Caco-2 (cell line): ENCODE measurements at regions not wholly inside any gene's neighbourhood (a gene's known extent, or its start where the extent isn't known, plus 50 kb on each side); places are given as distances from the start of the nearest gene placed in this dataset.

ENCODE experiments used
- BruUV-seq: library from RNA; stranded (reverse); fragments of 400-500 nt; replicated peaks from 2 replicates; lab custom pipeline; 2021; lab: Mats Ljungman, UMichigan
- CTCF ChIA-PET: fragments of 300-600 bp; sonication (Branson Sonifier 250); formaldehyde crosslinking; loops from one replicate; lab custom pipeline; 2022; ENCODE audit warnings: antibody characterized with exemption; lab: Charles Lee
- POLR2A ChIA-PET: fragments of 300-600 bp; sonication (Branson Sonifier 250); formaldehyde crosslinking; loops from one replicate; lab custom pipeline; 2022; ENCODE audit warnings: antibody characterized with exemption; lab: Charles Lee
- DNase-seq, 2 experiments: peaks; one replicate each; pipeline versions ENCODE4 v3.0.0 to v3.0.0-alpha.2; 2020 to 2022
- H3K27me3 ChIP-seq: replicated peaks from 2 replicates; pipeline ENCODE4 v1.6.0; 2011; ENCODE audit warnings: low read length; ENCODE audit not compliant: control insufficient read depth, insufficient read depth
- H3K36me3 ChIP-seq: 2 replicates; pipeline ENCODE4 v1.5.1; 2011; ENCODE audit warnings: low read length; ENCODE audit not compliant: control insufficient read depth, insufficient read depth
- H3K4me1 ChIP-seq: fragments of 250-450 bp; sonication (Bioruptor Pico); 2 replicates; pipeline ENCODE4 v1.5.1; 2020; ENCODE audit warnings: mild to moderate bottlenecking
- H3K4me3 ChIP-seq: 2 replicates; pipeline ENCODE4 v1.5.1; 2011; ENCODE audit warnings: low read depth, mild to moderate bottlenecking, control low read depth, low read length
- H3K9me3 ChIP-seq: fragments of 250-450 bp; sonication (Bioruptor Pico); 2 replicates; pipeline ENCODE4 v1.5.1; 2020; ENCODE audit warnings: mild to moderate bottlenecking, moderate library complexity
- H3K27ac Mint-ChIP-seq: one replicate; pipeline ENCODE4 v1.8.0; 2022; ENCODE audit warnings: mixed read lengths; ENCODE audit not compliant: unreplicated experiment
- H3K27me3 Mint-ChIP-seq: one replicate; pipeline ENCODE4 v1.8.0; 2022; ENCODE audit warnings: mixed read lengths; ENCODE audit not compliant: insufficient read depth, unreplicated experiment
- H3K36me3 Mint-ChIP-seq: one replicate; pipeline ENCODE4 v1.8.0; 2022; ENCODE audit warnings: mild to moderate bottlenecking, mixed read lengths; ENCODE audit not compliant: insufficient read depth, unreplicated experiment
- H3K4me1 Mint-ChIP-seq: one replicate; pipeline ENCODE4 v1.8.0; 2022; ENCODE audit warnings: low read depth, mixed read lengths; ENCODE audit not compliant: unreplicated experiment
- H3K4me3 Mint-ChIP-seq: one replicate; pipeline ENCODE4 v1.8.0; 2022; ENCODE audit warnings: mild to moderate bottlenecking, moderate library complexity, mixed read lengths; ENCODE audit not compliant: unreplicated experiment
- H3K9me3 Mint-ChIP-seq: one replicate; pipeline ENCODE4 v1.8.0; 2022; ENCODE audit warnings: mixed read lengths; ENCODE audit not compliant: unreplicated experiment
- CTCF ChIP-seq, 2 experiments: fragments of 200-600 bp in 1 of 2; IDR thresholded peaks; 1 replicate in 1 of 2; 2 replicates in 1 of 2; pipeline versions ENCODE4 v1.5.1 to v1.8.0; 2011 to 2022; ENCODE audit warnings: antibody characterized with exemption in 1 of 2, control low read depth in 1 of 2, inconsistent platforms in 1 of 2, low read depth in 1 of 2, low read length in 1 of 2, mild to moderate bottlenecking in 1 of 2, moderate library complexity in 1 of 2; ENCODE audit not compliant: insufficient read depth in 1 of 2, severe bottlenecking in 1 of 2, unreplicated experiment in 1 of 2
- intact Hi-C: fragments of 100-400 bp; cut with micrococcal nuclease; formaldehyde crosslinking; loops from one replicate; pipeline ENCODE4 v1.10.0; 2022; ENCODE audit not compliant: unreplicated experiment

GRCh38 chr2:217471319-217471718 is 531.5 kb downstream of the TNS1 start:
- no peaks in the 10 kb centered on the region for H3K36me3 ChIP-seq
- intact Hi-C loops: no loop called here
- Mint-ChIP-seq H3K4me1 (no peaks in the 10 kb centered on the region), H3K27me3 (peaks cover 13% of the 10 kb centered on the region), H3K27ac (no peak overlapping the region), H3K9me3 (no peaks in the 10 kb centered on the region), H3K4me3 (no peak overlapping the region), H3K36me3 (no peaks in the 10 kb centered on the region)
- no TSS peak for BruUV-seq
- ChIA-PET POLR2A (no interaction called here), CTCF (no interaction called here)
- TF ChIP-seq CTCF (IDR thresholded peaks at IDR 0.05; ENCODE audit: insufficient read depth in 1 of 2, low read depth in 1 of 2, low read length in 1 of 2, severe bottlenecking in 1 of 2, unreplicated experiment in 1 of 2): no peak
- no peak overlapping the region for H3K4me3 ChIP-seq
- no peaks in the 10 kb centered on the region for H3K4me1 ChIP-seq
- no peaks in the 10 kb centered on the region for H3K27me3 ChIP-seq
- no peak for DNase-seq
- H3K9me3 ChIP-seq: no peaks in the 10 kb centered on the region

- POLR2A ChIA-PET: no interaction called here
- no peaks in the 10 kb centered on the region for H3K4me1 Mint-ChIP-seq
Observed at GRCh38 chr2:217469203-217469810, 533.5 kb downstream of the TNS1 start.

GRCh38 chr2:217468042-217468830 is 534.6 kb downstream of the TNS1 start:
- no TSS peak for BruUV-seq

More at GRCh38 chr2:217469203-217469810, 533.5 kb downstream of the TNS1 start:
- Mint-ChIP-seq H3K36me3 (no peaks in the 10 kb centered on the region), H3K27ac (no peak overlapping the region), H3K4me3 (no peak overlapping the region), H3K27me3 (peaks cover 13% of the 10 kb centered on the region), H3K9me3 (no peaks in the 10 kb centered on the region)
- no peaks in the 10 kb centered on the region for H3K36me3 ChIP-seq
- H3K9me3 ChIP-seq: no peaks in the 10 kb centered on the region
- no peaks in the 10 kb centered on the region for H3K4me1 ChIP-seq
- no peak for DNase-seq
- no peak for TF ChIP-seq CTCF (IDR thresholded peaks at IDR 0.05; ENCODE audit: insufficient read depth in 1 of 2, low read depth in 1 of 2, low read length in 1 of 2, severe bottlenecking in 1 of 2, unreplicated experiment in 1 of 2)
- intact Hi-C loops: no loop called here
- BruUV-seq: no TSS peak
- H3K27me3 ChIP-seq: no peaks in the 10 kb centered on the region
- H3K4me3 ChIP-seq: no peak overlapping the region
- CTCF ChIA-PET: no interaction called here

More at GRCh38 chr2:217468042-217468830, 534.6 kb downstream of the TNS1 start:
- no peak overlapping the region for H3K4me3 Mint-ChIP-seq
- no peak overlapping the region for H3K27ac Mint-ChIP-seq
- Histone ChIP-seq H3K27me3 (no peaks in the 10 kb centered on the region), H3K36me3 (no peaks in the 10 kb centered on the region), H3K9me3 (no peaks in the 10 kb centered on the region), H3K4me1 (no peaks in the 10 kb centered on the region), H3K4me3 (no peak overlapping the region)
- intact Hi-C loops: no loop called here
- H3K9me3 Mint-ChIP-seq: no peaks in the 10 kb centered on the region
- H3K36me3 Mint-ChIP-seq: no peaks in the 10 kb centered on the region
- no peak for TF ChIP-seq CTCF (IDR thresholded peaks at IDR 0.05; ENCODE audit: insufficient read depth in 1 of 2, low read depth in 1 of 2, low read length in 1 of 2, severe bottlenecking in 1 of 2, unreplicated experiment in 1 of 2)
- DNase-seq: no peak
- POLR2A ChIA-PET: no interaction called here
- CTCF ChIA-PET: no interaction called here
- H3K27me3 Mint-ChIP-seq: peaks cover 8% of the 10 kb centered on the region
- H3K4me1 Mint-ChIP-seq: no peaks in the 10 kb centered on the region
